ENCODE measurements at regions not wholly inside any gene's neighbourhood (a gene's known extent, or its start where the extent isn't known, plus 50 kb on each side); places are given as distances from the start of the nearest gene placed in this dataset.

DNA sequence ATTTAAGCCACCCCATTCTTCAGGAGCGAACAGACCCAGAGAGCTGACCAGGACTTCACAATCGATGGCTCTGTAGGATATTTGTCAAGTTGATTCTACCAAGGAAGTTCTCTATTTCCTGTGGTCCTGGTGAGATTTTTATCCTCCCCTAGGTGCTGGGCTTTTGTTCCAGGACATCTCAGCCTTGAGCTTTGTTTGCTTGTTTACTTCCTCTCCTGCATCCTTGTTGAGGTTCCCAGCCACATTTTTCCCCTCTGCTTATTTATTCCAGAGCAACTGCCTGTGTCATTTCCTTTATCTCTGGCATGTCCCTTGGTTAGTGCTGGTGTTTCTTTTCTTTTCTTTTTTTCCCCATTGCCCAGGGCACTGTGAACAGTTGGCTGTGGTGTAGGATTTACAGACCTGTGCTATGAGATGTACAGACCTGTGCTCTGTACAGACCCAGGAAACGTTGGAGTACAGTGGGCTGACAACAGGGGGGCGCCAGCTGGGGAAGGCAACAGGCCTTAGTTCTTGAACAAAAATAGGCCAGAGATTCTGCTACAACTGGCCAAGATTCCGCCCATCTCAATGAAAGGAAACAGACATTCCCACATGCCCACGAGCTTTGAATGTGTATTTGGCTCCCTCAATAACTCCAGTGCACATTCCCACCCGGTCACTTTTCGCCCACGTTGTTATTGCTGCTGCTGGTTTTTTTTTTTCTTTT, 235.9 kb upstream of the DDI1 start:
- Mint-ChIP-seq H3K4me1 (peaks cover 4% of the 10 kb centered on the region), H3K9me3 (no peaks in the 10 kb centered on the region), H3K36me3 (ENCODE audit: low read depth) (no peaks in the 10 kb centered on the region), H3K4me3 (no peak overlapping the region), H3K27me3 (ENCODE audit: low read depth) (peaks cover 4% of the 10 kb centered on the region), H3K27ac (ENCODE audit: unreplicated experiment) (no peak overlapping the region)
- TF ChIP-seq, protein P1, sequence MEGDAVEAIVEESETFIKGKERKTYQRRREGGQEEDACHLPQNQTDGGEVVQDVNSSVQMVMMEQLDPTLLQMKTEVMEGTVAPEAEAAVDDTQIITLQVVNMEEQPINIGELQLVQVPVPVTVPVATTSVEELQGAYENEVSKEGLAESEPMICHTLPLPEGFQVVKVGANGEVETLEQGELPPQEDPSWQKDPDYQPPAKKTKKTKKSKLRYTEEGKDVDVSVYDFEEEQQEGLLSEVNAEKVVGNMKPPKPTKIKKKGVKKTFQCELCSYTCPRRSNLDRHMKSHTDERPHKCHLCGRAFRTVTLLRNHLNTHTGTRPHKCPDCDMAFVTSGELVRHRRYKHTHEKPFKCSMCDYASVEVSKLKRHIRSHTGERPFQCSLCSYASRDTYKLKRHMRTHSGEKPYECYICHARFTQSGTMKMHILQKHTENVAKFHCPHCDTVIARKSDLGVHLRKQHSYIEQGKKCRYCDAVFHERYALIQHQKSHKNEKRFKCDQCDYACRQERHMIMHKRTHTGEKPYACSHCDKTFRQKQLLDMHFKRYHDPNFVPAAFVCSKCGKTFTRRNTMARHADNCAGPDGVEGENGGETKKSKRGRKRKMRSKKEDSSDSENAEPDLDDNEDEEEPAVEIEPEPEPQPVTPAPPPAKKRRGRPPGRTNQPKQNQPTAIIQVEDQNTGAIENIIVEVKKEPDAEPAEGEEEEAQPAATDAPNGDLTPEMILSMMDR (conservative IDR thresholded peaks at IDR 0.05): no peak
- no peak for DNase-seq (ENCODE audit: low read depth, low spot score)

DNA sequence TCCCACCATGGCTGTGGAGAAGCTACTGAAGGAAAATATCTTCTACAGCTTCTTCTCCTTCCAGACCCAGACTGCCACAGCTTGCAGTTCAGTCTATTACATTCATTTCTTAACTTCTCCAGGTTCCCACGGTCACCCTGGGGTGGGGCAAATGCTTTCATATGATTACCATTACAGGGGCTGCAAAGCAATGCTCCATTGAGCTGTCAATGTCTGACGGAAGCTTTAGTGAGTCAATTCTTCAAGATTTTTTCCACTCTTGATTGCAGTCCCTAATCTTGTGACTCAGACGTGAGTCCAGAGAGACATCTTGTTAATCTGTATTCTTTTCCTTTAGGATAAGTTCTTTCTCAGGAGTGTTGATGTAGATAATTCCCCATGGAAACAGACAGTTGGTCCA, 233.4 kb upstream of the DDI1 start:
- Mint-ChIP-seq H3K27me3 (ENCODE audit: low read depth) (no peaks in the 10 kb centered on the region), H3K36me3 (ENCODE audit: low read depth) (no peaks in the 10 kb centered on the region), H3K4me3 (no peak overlapping the region), H3K9me3 (no peaks in the 10 kb centered on the region), H3K4me1 (peaks cover 4% of the 10 kb centered on the region), H3K27ac (ENCODE audit: unreplicated experiment) (no peak overlapping the region)
- no peak for DNase-seq (ENCODE audit: low read depth, low spot score)
- TF ChIP-seq, protein P1 (conservative IDR thresholded peaks at IDR 0.05): no peak

DNA sequence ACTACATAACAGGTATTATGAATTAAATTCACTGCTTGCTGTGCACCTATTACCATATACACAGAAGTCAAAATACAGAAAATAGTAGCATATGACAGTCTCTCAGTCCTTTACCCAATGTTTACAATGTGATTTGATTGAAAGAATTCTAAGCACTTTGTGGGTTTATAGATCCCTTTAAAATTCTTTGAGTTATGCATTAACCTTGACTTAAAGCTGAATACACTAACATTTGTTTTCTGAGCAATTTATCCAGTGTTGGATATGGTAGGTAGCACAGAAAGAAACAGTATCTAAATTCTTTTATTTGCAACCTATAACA, 230.8 kb upstream of the DDI1 start:
- TF ChIP-seq, protein P1 (conservative IDR thresholded peaks at IDR 0.05): no peak
- Mint-ChIP-seq H3K9me3 (no peaks in the 10 kb centered on the region), H3K36me3 (ENCODE audit: low read depth) (no peaks in the 10 kb centered on the region), H3K4me3 (no peak overlapping the region), H3K4me1 (peaks cover 1% of the 10 kb centered on the region), H3K27me3 (ENCODE audit: low read depth) (no peaks in the 10 kb centered on the region), H3K27ac (ENCODE audit: unreplicated experiment) (no peak overlapping the region)
- no peak for DNase-seq (ENCODE audit: low read depth, low spot score)

DNA sequence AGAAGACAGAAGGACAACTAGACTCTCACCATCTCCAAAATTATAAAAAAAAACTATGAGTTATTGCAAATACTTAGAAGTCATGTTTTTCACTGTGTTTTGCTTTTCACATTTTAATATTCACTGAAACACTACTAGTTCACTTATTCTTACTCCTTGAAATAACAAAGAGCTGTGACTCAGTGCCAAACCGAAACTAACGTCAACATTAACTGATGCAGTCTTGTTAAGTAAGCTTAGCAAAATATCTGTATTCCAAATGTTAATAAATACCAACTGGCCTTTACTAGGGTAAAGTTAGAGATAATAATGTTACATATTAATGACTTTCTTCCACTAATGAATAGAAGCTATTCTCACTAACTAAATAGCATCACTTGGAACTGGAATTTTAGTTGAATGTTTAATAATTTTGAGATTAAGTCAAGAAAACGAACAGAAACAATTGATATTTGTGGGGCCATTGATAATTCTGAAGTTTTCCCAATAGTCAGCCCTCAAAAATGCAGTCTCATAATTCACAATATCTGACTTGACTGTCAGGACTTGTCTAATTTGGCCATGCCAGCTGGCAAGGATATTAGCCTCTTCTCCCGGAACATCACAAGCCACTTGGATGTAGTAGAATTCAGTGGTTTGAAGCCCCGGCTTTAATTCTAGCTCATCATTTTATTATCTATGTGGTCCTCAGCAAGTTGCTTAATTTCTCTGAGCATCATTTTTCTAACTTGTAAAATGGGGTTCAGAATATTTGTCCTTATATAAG, 230.1 kb upstream of the DDI1 start:
- H3K27me3 Mint-ChIP-seq (ENCODE audit: low read depth): no peaks in the 10 kb centered on the region

DNA sequence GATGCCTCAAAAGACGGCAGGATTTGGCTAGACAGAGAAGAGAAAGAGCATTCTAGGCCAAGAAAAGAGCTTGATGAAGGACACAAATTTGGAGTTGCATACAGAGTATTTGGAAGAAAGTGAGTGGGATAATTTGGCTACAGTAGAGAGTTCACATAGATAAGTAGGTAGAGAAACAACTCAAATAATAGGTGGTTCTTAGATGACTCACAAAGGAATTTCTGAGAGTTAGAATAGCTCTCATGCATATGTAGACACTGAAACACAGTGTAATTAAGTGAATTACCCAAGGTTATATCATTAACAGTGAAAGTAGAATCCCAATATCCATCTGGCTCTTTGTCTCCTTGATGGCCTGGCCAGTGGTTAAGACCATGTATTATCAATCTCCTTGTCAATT, 228.6 kb upstream of the DDI1 start:
- H3K4me3 Mint-ChIP-seq: no peak overlapping the region
- H3K4me1 Mint-ChIP-seq: no peaks in the 10 kb centered on the region
- TF ChIP-seq, protein P1 (conservative IDR thresholded peaks at IDR 0.05): no peak
- H3K36me3 Mint-ChIP-seq (ENCODE audit: low read depth): no peaks in the 10 kb centered on the region
- no peak overlapping the region for H3K27ac Mint-ChIP-seq (ENCODE audit: unreplicated experiment)
- no peaks in the 10 kb centered on the region for H3K9me3 Mint-ChIP-seq
- no peak for DNase-seq (ENCODE audit: low read depth, low spot score)
- no peaks in the 10 kb centered on the region for H3K27me3 Mint-ChIP-seq (ENCODE audit: low read depth)

More for the DNA sequence above, 230.1 kb upstream of the DDI1 start:
- H3K4me3 Mint-ChIP-seq: no peak overlapping the region
- no peaks in the 10 kb centered on the region for H3K4me1 Mint-ChIP-seq
- H3K9me3 Mint-ChIP-seq: no peaks in the 10 kb centered on the region
- no peak overlapping the region for H3K27ac Mint-ChIP-seq (ENCODE audit: unreplicated experiment)
- no peak for DNase-seq (ENCODE audit: low read depth, low spot score)
- TF ChIP-seq, protein P1 (conservative IDR thresholded peaks at IDR 0.05): no peak
- H3K36me3 Mint-ChIP-seq (ENCODE audit: low read depth): no peaks in the 10 kb centered on the region
